GM12878 (cell line): ENCODE measurements at regions not wholly inside any gene's neighbourhood (a gene's known extent, or its start where the extent isn't known, plus 50 kb on each side); places are given as distances from the start of the nearest gene placed in this dataset.

Source experiments
- ATAC-seq: fragments of 200-7000 bp; cut with Tn5 transposase; 3 replicates; pipeline ENCODE4 v1.9.1; 2020; ENCODE audit warnings: mild to moderate bottlenecking, moderate library complexity
- BruUV-seq: library from RNA; stranded (reverse); fragments of 400-500 nt; replicated peaks from 2 replicates; lab custom pipeline; 2021; lab: Mats Ljungman, UMichigan
- CTCF ChIA-PET: fragments of 300-600 bp; sonication (Branson Sonifier 250); formaldehyde crosslinking; extraction: SDS; loops from one replicate; lab custom pipeline; 2021; ENCODE audit warnings: inconsistent platforms; lab: Yijun Ruan, JAX
- POLR2A ChIA-PET: fragments of 350-600 bp; formaldehyde crosslinking; extraction: SDS; loops from one replicate; lab custom pipeline; 2021; ENCODE audit warnings: inconsistent platforms; lab: Charles Lee
- RAD21 ChIA-PET: fragments of 300-600 bp; sonication (Branson Sonifier 250); formaldehyde crosslinking; loops from one replicate; lab custom pipeline; 2023; ENCODE audit warnings: antibody characterized with exemption; ENCODE audit not compliant: unreplicated experiment; lab: Charles Lee
- SMC1A ChIA-PET: fragments of 300-600 bp; sonication (Branson Sonifier 250); formaldehyde crosslinking; loops from one replicate; lab custom pipeline; 2023; ENCODE audit not compliant: unreplicated experiment, uncharacterized antibody; lab: Charles Lee
- DNase-seq: peaks from one replicate; pipeline ENCODE4 v3.0.0-alpha.2; 2011; ENCODE audit warnings: low read depth, low spot score
- FAIRE-seq: peaks from 3 replicates; lab custom pipeline; 2011; peaks lifted over from hg19 to GRCh38; lab: Jason Lieb, UNC
- H2AFZ ChIP-seq: 2 replicates; pipeline ENCODE4 v1.6.0; 2011; ENCODE audit warnings: low read depth, low read length, control low read depth; ENCODE audit not compliant: control insufficient read depth
- H3K27ac ChIP-seq: 2 replicates; pipeline ENCODE4 v1.5.1; 2011; ENCODE audit warnings: control low read depth; ENCODE audit not compliant: control insufficient read depth, insufficient read depth
- H3K27me3 ChIP-seq, 2 experiments: replicated peaks in 1 of 2; 2 replicates each; pipeline versions ENCODE4 v1.6.0 to v1.6.1; 2011; ENCODE audit warnings: low read length in 1 of 2; ENCODE audit not compliant: control insufficient read depth in 2 of 2, insufficient read depth in 2 of 2
- H3K36me3 ChIP-seq, 2 experiments: 2 replicates each; pipeline ENCODE4 v1.5.1; 2011; ENCODE audit warnings: low read length in 1 of 2; ENCODE audit not compliant: control insufficient read depth in 2 of 2, insufficient read depth in 2 of 2
- H3K4me1 ChIP-seq: 2 replicates; pipeline ENCODE4 v1.6.1; 2011; ENCODE audit warnings: mild to moderate bottlenecking, low read length, moderate library complexity, mixed read lengths; ENCODE audit not compliant: control insufficient read depth, insufficient read depth
- H3K4me2 ChIP-seq: 2 replicates; pipeline ENCODE4 v1.6.0; 2011; ENCODE audit warnings: control low read depth; ENCODE audit not compliant: control insufficient read depth, insufficient read depth
- H3K4me3 ChIP-seq: fragments of 200-600 bp; sonication (generic); 2 replicates; pipeline ENCODE4 v1.5.1; 2016
- H3K79me2 ChIP-seq: 2 replicates; pipeline ENCODE4 v1.6.0; 2011; ENCODE audit warnings: low read length; ENCODE audit not compliant: control insufficient read depth, insufficient read depth
- H3K9ac ChIP-seq: 2 replicates; pipeline ENCODE4 v1.8.0; 2011; ENCODE audit warnings: low read length, control low read depth, mixed read lengths; ENCODE audit not compliant: control insufficient read depth, insufficient read depth
- H3K9me3 ChIP-seq: replicated peaks from 3 replicates; pipeline ENCODE4 v1.5.1; 2011; ENCODE audit warnings: mild to moderate bottlenecking, low read length; ENCODE audit not compliant: control insufficient read depth, insufficient read depth
- H4K20me1 ChIP-seq: 2 replicates; pipeline ENCODE4 v1.6.0; 2011; ENCODE audit not compliant: control insufficient read depth, insufficient read depth
- ASH2L ChIP-seq: fragments of 300-600, 200-600 bp; sonication (generic); IDR thresholded peaks from 2 replicates; pipeline ENCODE4 v1.6.1; 2017; ENCODE audit warnings: low read depth, mild to moderate bottlenecking, borderline replicate concordance
- BCLAF1 ChIP-seq: fragments of 450-650 bp; IDR thresholded peaks from 2 replicates; pipeline ENCODE4 v1.6.1; 2017; ENCODE audit warnings: antibody characterized with exemption, mild to moderate bottlenecking, moderate library complexity
- CHD1 ChIP-seq: IDR thresholded peaks from 2 replicates; pipeline ENCODE4 v1.6.1; 2012; ENCODE audit warnings: low read depth, low read length, improper control_type of control experiment
- EED ChIP-seq: sonication (generic); IDR thresholded peaks from 2 replicates; pipeline ENCODE4 v1.6.1; 2016; ENCODE audit warnings: antibody characterized with exemption, low read depth
- EP300 ChIP-seq, 2 experiments: fragments of 150-350 bp in 1 of 2; IDR thresholded peaks; 2 replicates each; pipeline ENCODE4 v1.6.1; 2011 to 2012; ENCODE audit warnings: low read depth in 2 of 2, low read length in 2 of 2, borderline replicate concordance in 1 of 2, improper control_type of control experiment in 1 of 2, inconsistent platforms in 1 of 2; ENCODE audit not compliant: control insufficient read depth in 1 of 2
- JUNB ChIP-seq: IDR thresholded peaks from 2 replicates; pipeline ENCODE4 v1.6.1; 2016; ENCODE audit warnings: antibody characterized with exemption, mild to moderate bottlenecking
- MEF2A ChIP-seq: IDR thresholded peaks from 2 replicates; pipeline ENCODE4 v1.6.1; 2011; ENCODE audit warnings: low read depth, mild to moderate bottlenecking, low read length, moderate library complexity; ENCODE audit not compliant: insufficient read depth
- NR2C2 ChIP-seq: IDR thresholded peaks from 2 replicates; pipeline ENCODE4 v1.6.1; 2011; ENCODE audit warnings: borderline replicate concordance, low read depth; ENCODE audit not compliant: control insufficient read depth, insufficient read length
- PAX5 ChIP-seq: IDR thresholded peaks from 2 replicates; pipeline ENCODE4 v1.6.1; 2011; ENCODE audit warnings: low read depth, low read length, borderline replicate concordance
- POLR2AphosphoS2 ChIP-seq: IDR thresholded peaks from 2 replicates; pipeline ENCODE4 v1.6.1; 2011; ENCODE audit warnings: low read depth, mild to moderate bottlenecking, low read length, improper control_type of control experiment, moderate library complexity
- SREBF1 ChIP-seq: IDR thresholded peaks from 2 replicates; pipeline ENCODE4 v1.6.1; 2012; ENCODE audit warnings: mild to moderate bottlenecking, low read length
- SUZ12 ChIP-seq: fragments of 200-600 bp; sonication (generic); IDR thresholded peaks from one replicate; pipeline ENCODE4 v1.6.1; 2018; ENCODE audit warnings: antibody characterized with exemption, mild to moderate bottlenecking; ENCODE audit not compliant: unreplicated experiment
- TAF1 ChIP-seq: IDR thresholded peaks from 2 replicates; pipeline ENCODE4 v1.6.1; 2011; ENCODE audit warnings: mild to moderate bottlenecking, low read depth, low read length, borderline replicate concordance
- TCF12 ChIP-seq: IDR thresholded peaks from 2 replicates; pipeline ENCODE4 v1.6.1; 2011; ENCODE audit warnings: low read depth, mild to moderate bottlenecking, low read length
- ZNF207 ChIP-seq: fragments of 450-650 bp; IDR thresholded peaks from 2 replicates; pipeline ENCODE4 v1.6.1; 2014; ENCODE audit warnings: antibody characterized with exemption, mild to moderate bottlenecking, borderline replicate concordance
- ZNF592 ChIP-seq: fragments of 450-650 bp; IDR thresholded peaks from 2 replicates; pipeline ENCODE4 v1.6.1; 2017; ENCODE audit warnings: mild to moderate bottlenecking, moderate library complexity
- WGBS: methylation state at CpG from one replicate; pipeline ENCODE4 v1.1.6; 2016; ENCODE audit warnings: low lambda C conversion rate; ENCODE audit not compliant: insufficient replicate concordance, insufficient coverage; ENCODE audit errors: missing lambda C conversion rate; 5-methylcytosine and 5-hydroxymethylcytosine counted together
- in situ Hi-C: fragments of 300-500 bp; cut with MboI; formaldehyde crosslinking; loops from 9 replicates; pipeline ENCODE4 v1.14.3; 2018; ENCODE audit warnings: mixed read lengths
- intact Hi-C: fragments of 100-400 bp; cut with micrococcal nuclease; formaldehyde crosslinking; loops from one replicate; pipeline ENCODE4 v1.14.2; 2022; ENCODE audit not compliant: unreplicated experiment

GRCh38 chr3:95759614-95760301 is 1054.6 kb upstream of the EPHA6 start:
- DNase-seq, result no peak
- no peak overlapping the region for H3K4me2 ChIP-seq
- no peaks in the 10 kb centered on the region for H3K27me3 ChIP-seq
- no peak overlapping the region for H2AFZ ChIP-seq
- no peak for FAIRE-seq
- H3K36me3 ChIP-seq, result no peaks in the 10 kb centered on the region
- POLR2A ChIA-PET, result no interaction called here
- SMC1A ChIA-PET, result no interaction called here
- no peaks in the 10 kb centered on the region for H3K4me1 ChIP-seq
- no TSS peak for BruUV-seq
- no peak overlapping the region for H3K4me3 ChIP-seq
- in situ Hi-C loops (no loop called here), intact Hi-C loops (no loop called here)
- no peaks in the 10 kb centered on the region for H3K9me3 ChIP-seq
- H3K79me2 ChIP-seq, result no peaks in the 10 kb centered on the region
- RAD21 ChIA-PET, result no interaction called here
- CTCF ChIA-PET, result interaction anchor here (1.1 kb wide), 1 partner anchor 9 kb away, joined by 3 read pairs; no protein-coding TSS in a partner anchor
- ATAC-seq, result no peak
- H4K20me1 ChIP-seq, result no peaks in the 10 kb centered on the region
- H3K27ac ChIP-seq, result no peak overlapping the region
- WGBS, result 17% methylated on average over 6 of the region's 6 CpGs
- no peak overlapping the region for H3K9ac ChIP-seq
- TF ChIP-seq MEF2A, result no peak
- no peak for TF ChIP-seq BCLAF1
- TF ChIP-seq PAX5, result no peak
- TF ChIP-seq ZNF207, result no peak
- no peak for TF ChIP-seq POLR2AphosphoS2
- TF ChIP-seq NR2C2, result no peak
- TF ChIP-seq ZNF592, result no peak
- TF ChIP-seq JUNB, result no peak
- TF ChIP-seq ASH2L, result no peak
- TF ChIP-seq TCF12, result no peak
- no peak for TF ChIP-seq SREBF1
- no peak for TF ChIP-seq EP300 (IDR thresholded peaks at IDR 0.05; ENCODE audit: borderline replicate concordance in 1 of 2, control insufficient read depth in 1 of 2, low read depth in 2 of 2, low read length in 2 of 2)
- TF ChIP-seq TAF1, result no peak
- TF ChIP-seq CHD1, result no peak
- no peak for TF ChIP-seq EED
- no peak for TF ChIP-seq SUZ12
